A549 (cell line): ENCODE measurements at regions not wholly inside any gene's neighbourhood (a gene's known extent, or its start where the extent isn't known, plus 50 kb on each side); places are given as distances from the start of the nearest gene placed in this dataset.

ENCODE experiments used
- ATAC-seq, 2 experiments: fragments of 200-7000 bp in 1 of 2; fragments of >200 bp in 1 of 2; cut with Nextera tagmentation in 1 of 2; cut with Tn5 transposase in 1 of 2; 3 replicates each; pipeline versions ENCODE4 v1.8.0 to v1.9.1; 2018 to 2020; ENCODE audit warnings: mild to moderate bottlenecking in 1 of 2, moderate library complexity in 1 of 2
- CTCF ChIA-PET: fragments of 300-600 bp; sonication (Branson Sonifier 250); formaldehyde crosslinking; extraction: SDS; loops from one replicate; lab custom pipeline; 2021; ENCODE audit warnings: antibody characterized with exemption, inconsistent platforms; lab: Yijun Ruan, JAX
- POLR2A ChIA-PET: fragments of 350-600 bp; formaldehyde crosslinking; extraction: SDS; loops from one replicate; lab custom pipeline; 2021; ENCODE audit warnings: antibody characterized with exemption, inconsistent platforms; lab: Yijun Ruan, JAX
- DNase-seq, 2 experiments: peaks; one replicate each; pipeline versions ENCODE4 v3.0.0 to v3.0.0-alpha.2; 2011 to 2016; ENCODE audit warnings: low read depth in 1 of 2, low spot score in 1 of 2
- FAIRE-seq: peaks from 2 replicates; lab custom pipeline; 2011; peaks lifted over from hg19 to GRCh38; lab: Jason Lieb, UNC
- H3K27ac ChIP-seq, 2 experiments: fragments of >200 bp; sonication (Bioruptor Twin); formaldehyde crosslinking; 3 replicates each; pipeline ENCODE4 v1.5.1; 2016 to 2017
- H3K4me1 ChIP-seq: fragments of >200 bp; sonication (Bioruptor Twin); formaldehyde crosslinking; 3 replicates; pipeline ENCODE4 v1.6.1; 2016
- H3K4me2 ChIP-seq: fragments of >200 bp; sonication (Bioruptor Twin); formaldehyde crosslinking; 3 replicates; pipeline ENCODE4 v1.6.1; 2016
- H3K4me3 ChIP-seq: fragments of >200 bp; sonication (Bioruptor Twin); formaldehyde crosslinking; 3 replicates; pipeline ENCODE4 v1.5.1; 2016
- H3K9me3 ChIP-seq: fragments of >200 bp; sonication (Bioruptor Twin); formaldehyde crosslinking; 3 replicates; pipeline ENCODE4 v1.6.1; 2016
- BHLHE40 ChIP-seq: IDR thresholded peaks from 2 replicates; pipeline ENCODE4 v1.6.1; 2012; ENCODE audit warnings: low read depth, low read length, inconsistent platforms
- CHD2 ChIP-seq: fragments of 150-350 bp; IDR thresholded peaks from 2 replicates; pipeline ENCODE4 v1.6.1; 2014; ENCODE audit warnings: low read length; ENCODE audit not compliant: partially characterized antibody
- CHD4 ChIP-seq: fragments of 200-600 bp; sonication (generic); IDR thresholded peaks from 2 replicates; pipeline ENCODE4 v1.6.1; 2016; ENCODE audit warnings: antibody characterized with exemption, mild to moderate bottlenecking, borderline replicate concordance
- EHF ChIP-seq: fragments of 250-450 bp; sonication (Bioruptor Pico); IDR thresholded peaks from 2 replicates; pipeline ENCODE4 v1.5.0; 2020; ENCODE audit warnings: mild to moderate bottlenecking
- EHMT2 ChIP-seq: fragments of 200-600 bp; sonication (generic); IDR thresholded peaks from 2 replicates; pipeline ENCODE4 v1.6.1; 2016; ENCODE audit warnings: antibody characterized with exemption, low read depth, mild to moderate bottlenecking, moderate library complexity
- EP300 ChIP-seq, 2 experiments: fragments of >200 bp; sonication (Bioruptor Twin); formaldehyde crosslinking; IDR thresholded peaks; 2 replicates in 1 of 2; 3 replicates in 1 of 2; pipeline ENCODE4 v1.6.1; 2016 to 2017
- FOSB ChIP-seq: fragments of 250-450 bp; sonication (Bioruptor Pico); IDR thresholded peaks from 2 replicates; pipeline ENCODE4 v1.5.0; 2020; ENCODE audit warnings: mild to moderate bottlenecking, moderate library complexity
- GATA3 ChIP-seq: IDR thresholded peaks from 2 replicates; pipeline ENCODE4 v1.6.1; 2012; ENCODE audit warnings: borderline replicate concordance
- HEYL ChIP-seq: fragments of 250-450 bp; sonication (Bioruptor Pico); IDR thresholded peaks from 2 replicates; pipeline ENCODE4 v1.8.0; 2021; ENCODE audit warnings: mild to moderate bottlenecking, moderate library complexity
- HOXA7 ChIP-seq: fragments of 250-450 bp; sonication (Bioruptor Pico); IDR thresholded peaks from 2 replicates; pipeline ENCODE4 v1.5.0; 2020; ENCODE audit warnings: mild to moderate bottlenecking, moderate library complexity
- HOXB13 ChIP-seq: fragments of 250-450 bp; sonication (Bioruptor Pico); IDR thresholded peaks from 2 replicates; pipeline ENCODE4 v1.5.0; 2020; ENCODE audit warnings: low read depth, mild to moderate bottlenecking, moderate library complexity
- JUNB ChIP-seq: fragments of >200 bp; sonication (Bioruptor Twin); formaldehyde crosslinking; IDR thresholded peaks from 2 replicates; pipeline ENCODE4 v1.6.1; 2016
- KDM1A ChIP-seq: fragments of 200-600 bp; sonication (generic); IDR thresholded peaks from 2 replicates; pipeline ENCODE4 v1.6.1; 2016; ENCODE audit warnings: low read depth, mild to moderate bottlenecking
- MAFK ChIP-seq: fragments of 450-650 bp; IDR thresholded peaks from 2 replicates; pipeline ENCODE4 v1.6.1; 2014; ENCODE audit not compliant: partially characterized antibody
- MYC ChIP-seq: IDR thresholded peaks from 2 replicates; pipeline ENCODE4 v1.6.1; 2012; ENCODE audit warnings: mild to moderate bottlenecking, inconsistent platforms, low read length, improper control_type of control experiment, borderline replicate concordance
- NR3C1 ChIP-seq: fragments of >200 bp; sonication (Bioruptor Twin); formaldehyde crosslinking; IDR thresholded peaks from 3 replicates; pipeline ENCODE4 v1.6.1; 2017
- POLR2AphosphoS2 ChIP-seq: conservative IDR thresholded peaks from 2 replicates; pipeline ENCODE4 v1.6.1; 2012; ENCODE audit warnings: low read length, improper control_type of control experiment, inconsistent platforms
- RAD21 ChIP-seq, 2 experiments: fragments of >200 bp in 1 of 2; sonication (Bioruptor Twin) in 1 of 2; formaldehyde crosslinking in 1 of 2; IDR thresholded peaks in 1 of 2; conservative IDR thresholded peaks in 1 of 2; 2 replicates in 1 of 2; 3 replicates in 1 of 2; pipeline ENCODE4 v1.6.1; 2012 to 2018; ENCODE audit warnings: inconsistent platforms in 1 of 2
- RARB ChIP-seq: fragments of 250-450 bp; sonication (Bioruptor Pico); IDR thresholded peaks from 2 replicates; pipeline ENCODE4 v1.8.0; 2021; ENCODE audit warnings: mild to moderate bottlenecking, moderate library complexity
- RCOR1 ChIP-seq: fragments of 150-350 bp; IDR thresholded peaks from 2 replicates; pipeline ENCODE4 v1.6.1; 2014; ENCODE audit warnings: antibody characterized with exemption, low read length, low read depth
- SMC3 ChIP-seq: fragments of >200 bp; sonication (Bioruptor Twin); formaldehyde crosslinking; IDR thresholded peaks from 3 replicates; pipeline ENCODE4 v1.6.1; 2018; ENCODE audit warnings: inconsistent platforms
- ZC3H11A ChIP-seq: fragments of 450-650 bp; IDR thresholded peaks from 2 replicates; pipeline ENCODE4 v1.6.1; 2014; ENCODE audit warnings: antibody characterized with exemption, mild to moderate bottlenecking
- ZNF302 ChIP-seq: fragments of 250-450 bp; sonication (Bioruptor Pico); IDR thresholded peaks from 2 replicates; pipeline ENCODE4 v1.9.0; 2021; ENCODE audit warnings: inconsistent platforms, mild to moderate bottlenecking, moderate library complexity
- ZSCAN20 ChIP-seq: fragments of 250-450 bp; sonication (Bioruptor Pico); IDR thresholded peaks from 2 replicates; pipeline ENCODE4 v1.8.0; 2022; ENCODE audit warnings: mild to moderate bottlenecking, moderate library complexity
- WGBS: methylation state at CpG from one replicate; pipeline ENCODE4 v1.1.6; 2017; ENCODE audit errors: missing lambda C conversion rate; 5-methylcytosine and 5-hydroxymethylcytosine counted together
- TF ChIP-seq, protein P1 (sequence below): fragments of >200 bp; sonication (Bioruptor Twin); formaldehyde crosslinking; IDR thresholded peaks from 3 replicates; pipeline ENCODE4 v1.6.1; 2016
- TF ChIP-seq, protein P2 (sequence below): fragments of 200-600 bp; sonication (generic); IDR thresholded peaks from 2 replicates; pipeline ENCODE4 v1.6.1; 2016; ENCODE audit warnings: antibody characterized with exemption, mild to moderate bottlenecking, moderate library complexity
- TF ChIP-seq, protein P3 (sequence below): fragments of >200 bp; sonication (Bioruptor Twin); formaldehyde crosslinking; IDR thresholded peaks from 3 replicates; pipeline ENCODE4 v1.5.1; 2016
- TF ChIP-seq, protein P4 (sequence below): fragments of 250-450 bp; sonication (Bioruptor Pico); IDR thresholded peaks from 2 replicates; pipeline ENCODE4 v1.5.0; 2020; ENCODE audit warnings: low read depth, mild to moderate bottlenecking, moderate library complexity
- TF ChIP-seq, protein P5 (sequence below): fragments of >200 bp; sonication (Bioruptor Twin); formaldehyde crosslinking; IDR thresholded peaks from 2 replicates; pipeline ENCODE4 v1.6.1; 2016
- TF ChIP-seq, protein P6 (sequence below): IDR thresholded peaks from 2 replicates; pipeline ENCODE4 v1.6.1; 2012

DNA sequence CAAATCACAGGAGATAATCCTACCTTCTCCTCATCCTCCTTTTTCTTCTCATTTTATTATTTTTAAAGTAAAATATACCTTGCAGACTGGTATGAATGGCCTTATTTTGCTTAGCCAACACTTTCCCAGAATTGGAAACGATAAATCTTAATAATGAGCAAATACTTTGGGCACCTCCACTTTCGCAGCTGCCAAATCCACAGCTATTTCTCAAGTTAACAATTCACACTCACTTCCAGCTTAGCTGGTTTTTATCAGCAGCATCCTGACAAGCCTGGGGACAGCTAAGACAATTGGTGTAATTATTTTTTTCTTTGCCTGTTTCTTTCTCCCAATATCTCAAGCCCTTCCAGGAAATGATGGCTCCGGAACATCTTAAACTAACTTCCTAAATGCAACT lies 867.5 kb upstream of the TMEM132C start:
- ChIA-PET POLR2A (no interaction called here), CTCF (no interaction called here)
- ATAC-seq (no peak), DNase-seq (no peak), FAIRE-seq (no peak)
- H3K27ac ChIP-seq, result no peak overlapping the region
- no peak for TF ChIP-seq HOXB13
- no peak for TF ChIP-seq ZSCAN20 (CRISPR knock-in tag)
- no peak for TF ChIP-seq POLR2AphosphoS2
- TF ChIP-seq MAFK, result no peak
- TF ChIP-seq GATA3, result no peak
- no peak for TF ChIP-seq ZNF302
- TF ChIP-seq NR3C1, result no peak
- no peak for TF ChIP-seq ZC3H11A
- TF ChIP-seq RARB (CRISPR knock-in tag), result no peak
- no peak for TF ChIP-seq HOXA7 (CRISPR knock-in tag)
- no peak for TF ChIP-seq BHLHE40
- TF ChIP-seq, protein P1, sequence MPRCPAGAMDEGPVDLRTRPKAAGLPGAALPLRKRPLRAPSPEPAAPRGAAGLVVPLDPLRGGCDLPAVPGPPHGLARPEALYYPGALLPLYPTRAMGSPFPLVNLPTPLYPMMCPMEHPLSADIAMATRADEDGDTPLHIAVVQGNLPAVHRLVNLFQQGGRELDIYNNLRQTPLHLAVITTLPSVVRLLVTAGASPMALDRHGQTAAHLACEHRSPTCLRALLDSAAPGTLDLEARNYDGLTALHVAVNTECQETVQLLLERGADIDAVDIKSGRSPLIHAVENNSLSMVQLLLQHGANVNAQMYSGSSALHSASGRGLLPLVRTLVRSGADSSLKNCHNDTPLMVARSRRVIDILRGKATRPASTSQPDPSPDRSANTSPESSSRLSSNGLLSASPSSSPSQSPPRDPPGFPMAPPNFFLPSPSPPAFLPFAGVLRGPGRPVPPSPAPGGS, result no peak
- no peak for TF ChIP-seq CHD4
- no peak for TF ChIP-seq RCOR1
- no peak for TF ChIP-seq EHMT2
- no peak for TF ChIP-seq SMC3
- TF ChIP-seq, protein P2, sequence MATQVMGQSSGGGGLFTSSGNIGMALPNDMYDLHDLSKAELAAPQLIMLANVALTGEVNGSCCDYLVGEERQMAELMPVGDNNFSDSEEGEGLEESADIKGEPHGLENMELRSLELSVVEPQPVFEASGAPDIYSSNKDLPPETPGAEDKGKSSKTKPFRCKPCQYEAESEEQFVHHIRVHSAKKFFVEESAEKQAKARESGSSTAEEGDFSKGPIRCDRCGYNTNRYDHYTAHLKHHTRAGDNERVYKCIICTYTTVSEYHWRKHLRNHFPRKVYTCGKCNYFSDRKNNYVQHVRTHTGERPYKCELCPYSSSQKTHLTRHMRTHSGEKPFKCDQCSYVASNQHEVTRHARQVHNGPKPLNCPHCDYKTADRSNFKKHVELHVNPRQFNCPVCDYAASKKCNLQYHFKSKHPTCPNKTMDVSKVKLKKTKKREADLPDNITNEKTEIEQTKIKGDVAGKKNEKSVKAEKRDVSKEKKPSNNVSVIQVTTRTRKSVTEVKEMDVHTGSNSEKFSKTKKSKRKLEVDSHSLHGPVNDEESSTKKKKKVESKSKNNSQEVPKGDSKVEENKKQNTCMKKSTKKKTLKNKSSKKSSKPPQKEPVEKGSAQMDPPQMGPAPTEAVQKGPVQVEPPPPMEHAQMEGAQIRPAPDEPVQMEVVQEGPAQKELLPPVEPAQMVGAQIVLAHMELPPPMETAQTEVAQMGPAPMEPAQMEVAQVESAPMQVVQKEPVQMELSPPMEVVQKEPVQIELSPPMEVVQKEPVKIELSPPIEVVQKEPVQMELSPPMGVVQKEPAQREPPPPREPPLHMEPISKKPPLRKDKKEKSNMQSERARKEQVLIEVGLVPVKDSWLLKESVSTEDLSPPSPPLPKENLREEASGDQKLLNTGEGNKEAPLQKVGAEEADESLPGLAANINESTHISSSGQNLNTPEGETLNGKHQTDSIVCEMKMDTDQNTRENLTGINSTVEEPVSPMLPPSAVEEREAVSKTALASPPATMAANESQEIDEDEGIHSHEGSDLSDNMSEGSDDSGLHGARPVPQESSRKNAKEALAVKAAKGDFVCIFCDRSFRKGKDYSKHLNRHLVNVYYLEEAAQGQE, result no peak
- TF ChIP-seq, protein P3, sequence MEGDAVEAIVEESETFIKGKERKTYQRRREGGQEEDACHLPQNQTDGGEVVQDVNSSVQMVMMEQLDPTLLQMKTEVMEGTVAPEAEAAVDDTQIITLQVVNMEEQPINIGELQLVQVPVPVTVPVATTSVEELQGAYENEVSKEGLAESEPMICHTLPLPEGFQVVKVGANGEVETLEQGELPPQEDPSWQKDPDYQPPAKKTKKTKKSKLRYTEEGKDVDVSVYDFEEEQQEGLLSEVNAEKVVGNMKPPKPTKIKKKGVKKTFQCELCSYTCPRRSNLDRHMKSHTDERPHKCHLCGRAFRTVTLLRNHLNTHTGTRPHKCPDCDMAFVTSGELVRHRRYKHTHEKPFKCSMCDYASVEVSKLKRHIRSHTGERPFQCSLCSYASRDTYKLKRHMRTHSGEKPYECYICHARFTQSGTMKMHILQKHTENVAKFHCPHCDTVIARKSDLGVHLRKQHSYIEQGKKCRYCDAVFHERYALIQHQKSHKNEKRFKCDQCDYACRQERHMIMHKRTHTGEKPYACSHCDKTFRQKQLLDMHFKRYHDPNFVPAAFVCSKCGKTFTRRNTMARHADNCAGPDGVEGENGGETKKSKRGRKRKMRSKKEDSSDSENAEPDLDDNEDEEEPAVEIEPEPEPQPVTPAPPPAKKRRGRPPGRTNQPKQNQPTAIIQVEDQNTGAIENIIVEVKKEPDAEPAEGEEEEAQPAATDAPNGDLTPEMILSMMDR, result no peak
- no peak for TF ChIP-seq EP300 (IDR thresholded peaks at IDR 0.05)
- H3K4me1 ChIP-seq, result no peaks in the 10 kb centered on the region
- no peak overlapping the region for H3K4me2 ChIP-seq
- WGBS, result 41% methylated on average over 3 of the region's 3 CpGs
- H3K4me3 ChIP-seq, result no peak overlapping the region
- H3K9me3 ChIP-seq, result no peaks in the 10 kb centered on the region

DNA sequence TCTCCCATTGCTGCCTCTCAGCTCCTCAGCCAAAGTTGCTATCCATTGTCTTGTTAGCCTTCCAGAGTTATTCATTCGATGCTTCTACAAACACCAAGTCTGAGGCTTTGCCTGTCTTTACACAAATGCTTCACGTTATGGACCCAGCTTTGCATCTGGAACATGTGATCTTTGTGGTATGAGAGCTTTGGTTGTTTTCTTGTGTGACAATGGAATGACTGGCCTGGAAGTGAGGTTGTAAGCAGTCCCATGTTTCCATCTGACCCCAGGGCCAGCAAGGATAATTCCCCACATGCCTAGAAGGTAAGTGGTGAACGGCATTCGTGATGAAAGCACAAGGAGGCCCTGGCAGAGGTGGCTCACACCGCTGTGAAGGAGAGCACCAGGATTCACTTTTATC lies 866.7 kb upstream of the TMEM132C start:
- ChIA-PET POLR2A (no interaction called here), CTCF (interaction anchor here (0.6 to 1.2 kb wide), 2 partner anchors 17 to 19 kb away, joined by 3 to 6 read pairs; no protein-coding TSS in a partner anchor)
- Histone ChIP-seq H3K27ac (no peak overlapping the region), H3K4me2 (no peak overlapping the region), H3K9me3 (no peaks in the 10 kb centered on the region), H3K4me3 (no peak overlapping the region), H3K4me1 (no peaks in the 10 kb centered on the region)
- FAIRE-seq, result no peak
- DNase-seq, result no peak
- no peak for ATAC-seq
- 1% methylated on average over 5 of the region's 5 CpGs for WGBS
- TF ChIP-seq GATA3 (no peak), MYC (no peak), KDM1A (no peak), EHMT2 (no peak), CHD2 (no peak), EHF (no peak), HEYL (CRISPR knock-in tag) (no peak), POLR2AphosphoS2 (no peak), JUNB (no peak), SMC3 (no peak), FOSB (CRISPR knock-in tag) (no peak), RAD21 (conservative IDR thresholded peaks at IDR 0.05 in 1 of 2, IDR thresholded peaks at IDR 0.05 in 1 of 2) (no peak)
- TF ChIP-seq, protein P4, sequence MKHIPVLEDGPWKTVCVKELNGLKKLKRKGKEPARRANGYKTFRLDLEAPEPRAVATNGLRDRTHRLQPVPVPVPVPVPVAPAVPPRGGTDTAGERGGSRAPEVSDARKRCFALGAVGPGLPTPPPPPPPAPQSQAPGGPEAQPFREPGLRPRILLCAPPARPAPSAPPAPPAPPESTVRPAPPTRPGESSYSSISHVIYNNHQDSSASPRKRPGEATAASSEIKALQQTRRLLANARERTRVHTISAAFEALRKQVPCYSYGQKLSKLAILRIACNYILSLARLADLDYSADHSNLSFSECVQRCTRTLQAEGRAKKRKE (CRISPR knock-in tag), result no peak
- TF ChIP-seq, protein P5, sequence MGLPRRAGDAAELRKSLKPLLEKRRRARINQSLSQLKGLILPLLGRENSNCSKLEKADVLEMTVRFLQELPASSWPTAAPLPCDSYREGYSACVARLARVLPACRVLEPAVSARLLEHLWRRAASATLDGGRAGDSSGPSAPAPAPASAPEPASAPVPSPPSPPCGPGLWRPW, result no peak
- TF ChIP-seq, protein P6, sequence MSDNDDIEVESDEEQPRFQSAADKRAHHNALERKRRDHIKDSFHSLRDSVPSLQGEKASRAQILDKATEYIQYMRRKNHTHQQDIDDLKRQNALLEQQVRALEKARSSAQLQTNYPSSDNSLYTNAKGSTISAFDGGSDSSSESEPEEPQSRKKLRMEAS, result no peak
- TF ChIP-seq, protein P3, result no peak
